ENCODE measurements at regions not wholly inside any gene's neighbourhood (a gene's known extent, or its start where the extent isn't known, plus 50 kb on each side); places are given as distances from the start of the nearest gene placed in this dataset.

DNA sequence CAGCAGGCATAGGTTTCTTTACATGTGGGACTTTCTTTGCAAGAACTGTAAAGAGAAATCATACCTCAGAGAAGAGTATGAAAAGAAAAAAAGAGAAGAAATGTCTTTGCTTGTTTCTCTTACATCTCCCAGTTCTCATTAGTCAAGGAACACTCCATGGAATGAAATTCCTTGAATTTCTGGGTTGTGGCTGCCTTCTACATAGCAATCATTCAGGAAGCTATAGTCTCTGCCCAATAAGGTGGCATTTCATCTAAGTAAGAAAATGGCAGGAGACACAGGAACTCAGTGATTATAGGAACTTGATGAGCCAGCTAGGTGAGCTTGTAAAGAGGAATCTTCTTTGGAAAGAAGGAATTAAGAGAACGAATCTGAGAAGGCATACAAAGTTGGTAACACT is 197.0 kb upstream of the FKBP1C start:
- Mint-ChIP-seq H3K27ac (no peak overlapping the region), H3K27me3 (ENCODE audit: insufficient read depth, low read depth, poor library complexity) (no peaks in the 10 kb centered on the region), H3K4me1 (peaks cover 3% of the 10 kb centered on the region; the same call in 1 of the 3 replicates), H3K36me3 (ENCODE audit: low read depth) (no peaks in the 10 kb centered on the region; the same call in 2 of the 3 replicates), H3K9me3 (no peaks in the 10 kb centered on the region), H3K4me3 (no peak overlapping the region)
- DNase-seq (ENCODE audit: low spot score) (peak; percentile 24), ATAC-seq (no peak)
- no peak for TF ChIP-seq CREB1 (CRISPR knock-in tag; IDR thresholded peaks at IDR 0.05; ENCODE audit: low read depth)
- TF ChIP-seq ZNF114 (CRISPR knock-in tag; IDR thresholded peaks at IDR 0.05), result no peak
- no peak for TF ChIP-seq POLR2AphosphoS5 (IDR thresholded peaks at IDR 0.05; ENCODE audit: low read depth)
- TF ChIP-seq, protein P1, sequence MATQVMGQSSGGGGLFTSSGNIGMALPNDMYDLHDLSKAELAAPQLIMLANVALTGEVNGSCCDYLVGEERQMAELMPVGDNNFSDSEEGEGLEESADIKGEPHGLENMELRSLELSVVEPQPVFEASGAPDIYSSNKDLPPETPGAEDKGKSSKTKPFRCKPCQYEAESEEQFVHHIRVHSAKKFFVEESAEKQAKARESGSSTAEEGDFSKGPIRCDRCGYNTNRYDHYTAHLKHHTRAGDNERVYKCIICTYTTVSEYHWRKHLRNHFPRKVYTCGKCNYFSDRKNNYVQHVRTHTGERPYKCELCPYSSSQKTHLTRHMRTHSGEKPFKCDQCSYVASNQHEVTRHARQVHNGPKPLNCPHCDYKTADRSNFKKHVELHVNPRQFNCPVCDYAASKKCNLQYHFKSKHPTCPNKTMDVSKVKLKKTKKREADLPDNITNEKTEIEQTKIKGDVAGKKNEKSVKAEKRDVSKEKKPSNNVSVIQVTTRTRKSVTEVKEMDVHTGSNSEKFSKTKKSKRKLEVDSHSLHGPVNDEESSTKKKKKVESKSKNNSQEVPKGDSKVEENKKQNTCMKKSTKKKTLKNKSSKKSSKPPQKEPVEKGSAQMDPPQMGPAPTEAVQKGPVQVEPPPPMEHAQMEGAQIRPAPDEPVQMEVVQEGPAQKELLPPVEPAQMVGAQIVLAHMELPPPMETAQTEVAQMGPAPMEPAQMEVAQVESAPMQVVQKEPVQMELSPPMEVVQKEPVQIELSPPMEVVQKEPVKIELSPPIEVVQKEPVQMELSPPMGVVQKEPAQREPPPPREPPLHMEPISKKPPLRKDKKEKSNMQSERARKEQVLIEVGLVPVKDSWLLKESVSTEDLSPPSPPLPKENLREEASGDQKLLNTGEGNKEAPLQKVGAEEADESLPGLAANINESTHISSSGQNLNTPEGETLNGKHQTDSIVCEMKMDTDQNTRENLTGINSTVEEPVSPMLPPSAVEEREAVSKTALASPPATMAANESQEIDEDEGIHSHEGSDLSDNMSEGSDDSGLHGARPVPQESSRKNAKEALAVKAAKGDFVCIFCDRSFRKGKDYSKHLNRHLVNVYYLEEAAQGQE (IDR thresholded peaks at IDR 0.05; ENCODE audit: unreplicated experiment), result no peak
- no peak for TF ChIP-seq JUNB (IDR thresholded peaks at IDR 0.05; ENCODE audit: unreplicated experiment)
- no peak for TF ChIP-seq EZH2phosphoT487 (IDR thresholded peaks at IDR 0.05; ENCODE audit: unreplicated experiment)
- TF ChIP-seq ETS1 (IDR thresholded peaks at IDR 0.05), result no peak
- TF ChIP-seq, protein P2, sequence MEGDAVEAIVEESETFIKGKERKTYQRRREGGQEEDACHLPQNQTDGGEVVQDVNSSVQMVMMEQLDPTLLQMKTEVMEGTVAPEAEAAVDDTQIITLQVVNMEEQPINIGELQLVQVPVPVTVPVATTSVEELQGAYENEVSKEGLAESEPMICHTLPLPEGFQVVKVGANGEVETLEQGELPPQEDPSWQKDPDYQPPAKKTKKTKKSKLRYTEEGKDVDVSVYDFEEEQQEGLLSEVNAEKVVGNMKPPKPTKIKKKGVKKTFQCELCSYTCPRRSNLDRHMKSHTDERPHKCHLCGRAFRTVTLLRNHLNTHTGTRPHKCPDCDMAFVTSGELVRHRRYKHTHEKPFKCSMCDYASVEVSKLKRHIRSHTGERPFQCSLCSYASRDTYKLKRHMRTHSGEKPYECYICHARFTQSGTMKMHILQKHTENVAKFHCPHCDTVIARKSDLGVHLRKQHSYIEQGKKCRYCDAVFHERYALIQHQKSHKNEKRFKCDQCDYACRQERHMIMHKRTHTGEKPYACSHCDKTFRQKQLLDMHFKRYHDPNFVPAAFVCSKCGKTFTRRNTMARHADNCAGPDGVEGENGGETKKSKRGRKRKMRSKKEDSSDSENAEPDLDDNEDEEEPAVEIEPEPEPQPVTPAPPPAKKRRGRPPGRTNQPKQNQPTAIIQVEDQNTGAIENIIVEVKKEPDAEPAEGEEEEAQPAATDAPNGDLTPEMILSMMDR (conservative IDR thresholded peaks at IDR 0.05; ENCODE audit: low read depth in 2 of 2), result no peak
- no peak for TF ChIP-seq STAT1 (IDR thresholded peaks at IDR 0.05; ENCODE audit: unreplicated experiment)
- no peak for TF ChIP-seq EZH2 (IDR thresholded peaks at IDR 0.05; ENCODE audit: low read depth, unreplicated experiment)
- TF ChIP-seq NANOG (IDR thresholded peaks at IDR 0.05; ENCODE audit: borderline replicate concordance), result no peak
- TF ChIP-seq ZNF331 (CRISPR knock-in tag; IDR thresholded peaks at IDR 0.05; ENCODE audit: low read depth), result no peak
- TF ChIP-seq, protein P3, sequence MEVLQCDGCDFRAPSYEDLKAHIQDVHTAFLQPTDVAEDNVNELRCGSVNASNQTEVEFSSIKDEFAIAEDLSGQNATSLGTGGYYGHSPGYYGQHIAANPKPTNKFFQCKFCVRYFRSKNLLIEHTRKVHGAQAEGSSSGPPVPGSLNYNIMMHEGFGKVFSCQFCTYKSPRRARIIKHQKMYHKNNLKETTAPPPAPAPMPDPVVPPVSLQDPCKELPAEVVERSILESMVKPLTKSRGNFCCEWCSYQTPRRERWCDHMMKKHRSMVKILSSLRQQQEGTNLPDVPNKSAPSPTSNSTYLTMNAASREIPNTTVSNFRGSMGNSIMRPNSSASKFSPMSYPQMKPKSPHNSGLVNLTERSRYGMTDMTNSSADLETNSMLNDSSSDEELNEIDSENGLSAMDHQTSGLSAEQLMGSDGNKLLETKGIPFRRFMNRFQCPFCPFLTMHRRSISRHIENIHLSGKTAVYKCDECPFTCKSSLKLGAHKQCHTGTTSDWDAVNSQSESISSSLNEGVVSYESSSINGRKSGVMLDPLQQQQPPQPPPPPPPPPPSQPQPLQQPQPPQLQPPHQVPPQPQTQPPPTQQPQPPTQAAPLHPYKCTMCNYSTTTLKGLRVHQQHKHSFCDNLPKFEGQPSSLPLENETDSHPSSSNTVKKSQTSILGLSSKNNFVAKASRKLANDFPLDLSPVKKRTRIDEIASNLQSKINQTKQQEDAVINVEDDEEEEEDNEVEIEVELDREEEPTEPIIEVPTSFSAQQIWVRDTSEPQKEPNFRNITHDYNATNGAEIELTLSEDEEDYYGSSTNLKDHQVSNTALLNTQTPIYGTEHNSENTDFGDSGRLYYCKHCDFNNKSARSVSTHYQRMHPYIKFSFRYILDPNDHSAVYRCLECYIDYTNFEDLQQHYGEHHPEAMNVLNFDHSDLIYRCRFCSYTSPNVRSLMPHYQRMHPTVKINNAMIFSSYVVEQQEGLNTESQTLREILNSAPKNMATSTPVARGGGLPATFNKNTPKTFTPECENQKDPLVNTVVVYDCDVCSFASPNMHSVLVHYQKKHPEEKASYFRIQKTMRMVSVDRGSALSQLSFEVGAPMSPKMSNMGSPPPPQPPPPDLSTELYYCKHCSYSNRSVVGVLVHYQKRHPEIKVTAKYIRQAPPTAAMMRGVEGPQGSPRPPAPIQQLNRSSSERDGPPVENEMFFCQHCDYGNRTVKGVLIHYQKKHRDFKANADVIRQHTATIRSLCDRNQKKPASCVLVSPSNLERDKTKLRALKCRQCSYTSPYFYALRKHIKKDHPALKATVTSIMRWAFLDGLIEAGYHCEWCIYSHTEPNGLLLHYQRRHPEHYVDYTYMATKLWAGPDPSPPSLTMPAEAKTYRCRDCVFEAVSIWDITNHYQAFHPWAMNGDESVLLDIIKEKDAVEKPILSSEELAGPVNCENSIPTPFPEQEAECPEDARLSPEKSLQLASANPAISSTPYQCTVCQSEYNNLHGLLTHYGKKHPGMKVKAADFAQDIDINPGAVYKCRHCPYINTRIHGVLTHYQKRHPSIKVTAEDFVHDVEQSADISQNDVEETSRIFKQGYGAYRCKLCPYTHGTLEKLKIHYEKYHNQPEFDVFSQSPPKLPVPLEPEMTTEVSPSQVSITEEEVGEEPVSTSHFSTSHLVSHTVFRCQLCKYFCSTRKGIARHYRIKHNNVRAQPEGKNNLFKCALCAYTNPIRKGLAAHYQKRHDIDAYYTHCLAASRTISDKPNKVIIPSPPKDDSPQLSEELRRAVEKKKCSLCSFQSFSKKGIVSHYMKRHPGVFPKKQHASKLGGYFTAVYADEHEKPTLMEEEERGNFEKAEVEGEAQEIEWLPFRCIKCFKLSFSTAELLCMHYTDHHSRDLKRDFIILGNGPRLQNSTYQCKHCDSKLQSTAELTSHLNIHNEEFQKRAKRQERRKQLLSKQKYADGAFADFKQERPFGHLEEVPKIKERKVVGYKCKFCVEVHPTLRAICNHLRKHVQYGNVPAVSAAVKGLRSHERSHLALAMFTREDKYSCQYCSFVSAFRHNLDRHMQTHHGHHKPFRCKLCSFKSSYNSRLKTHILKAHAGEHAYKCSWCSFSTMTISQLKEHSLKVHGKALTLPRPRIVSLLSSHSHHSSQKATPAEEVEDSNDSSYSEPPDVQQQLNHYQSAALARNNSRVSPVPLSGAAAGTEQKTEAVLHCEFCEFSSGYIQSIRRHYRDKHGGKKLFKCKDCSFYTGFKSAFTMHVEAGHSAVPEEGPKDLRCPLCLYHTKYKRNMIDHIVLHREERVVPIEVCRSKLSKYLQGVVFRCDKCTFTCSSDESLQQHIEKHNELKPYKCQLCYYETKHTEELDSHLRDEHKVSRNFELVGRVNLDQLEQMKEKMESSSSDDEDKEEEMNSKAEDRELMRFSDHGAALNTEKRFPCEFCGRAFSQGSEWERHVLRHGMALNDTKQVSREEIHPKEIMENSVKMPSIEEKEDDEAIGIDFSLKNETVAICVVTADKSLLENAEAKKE (CRISPR knock-in tag; IDR thresholded peaks at IDR 0.05), result no peak
- H3K4me3 ChIP-seq, result no peak overlapping the region
- H3K36me3 ChIP-seq (ENCODE audit: insufficient read depth), result no peaks in the 10 kb centered on the region
- no peaks in the 10 kb centered on the region; the same call in 1 of the 2 replicates for H3K4me1 ChIP-seq (ENCODE audit: insufficient read depth)
- no peaks in the 10 kb centered on the region for H3K9me2 ChIP-seq (ENCODE audit: insufficient read depth)
- no peaks in the 10 kb centered on the region for H3K79me2 ChIP-seq (replicated peaks; ENCODE audit: insufficient read depth)
- no peak overlapping the region for H3K4me2 ChIP-seq
- no peaks in the 10 kb centered on the region for H4K20me1 ChIP-seq (replicated peaks; ENCODE audit: insufficient read depth)
- no peak overlapping the region for H3K27ac ChIP-seq (ENCODE audit: low read depth)
- no peaks in the 10 kb centered on the region for H3F3A ChIP-seq (replicated peaks; ENCODE audit: low read depth)
- H2AFZ ChIP-seq, result no peak overlapping the region
- no peaks in the 10 kb centered on the region for H3K27me3 ChIP-seq (ENCODE audit: insufficient read depth)
